ENCODE measurements at regions not wholly inside any gene's neighbourhood (a gene's known extent, or its start where the extent isn't known, plus 50 kb on each side); places are given as distances from the start of the nearest gene placed in this dataset.

DNA sequence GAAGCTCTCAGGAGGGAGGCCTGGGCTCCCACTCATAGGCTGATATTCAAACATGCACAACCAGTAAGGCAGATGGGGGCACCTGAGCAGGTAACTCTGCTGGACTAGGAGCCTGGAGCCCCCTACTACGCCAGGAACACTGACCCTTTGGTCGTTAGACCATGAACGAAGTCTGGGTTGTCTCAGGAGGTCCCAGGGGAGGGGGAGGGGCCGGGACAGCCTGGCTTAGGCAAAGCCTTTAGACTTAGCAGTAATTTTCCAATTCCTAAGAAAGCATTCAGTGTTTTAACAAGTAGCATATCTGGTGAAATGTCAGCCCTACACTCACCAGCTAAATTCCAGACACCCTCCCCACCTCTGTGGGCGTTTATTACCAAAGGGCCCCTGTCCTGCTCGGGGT is 67.4 kb upstream of the ST8SIA2 start:
- no peak for TF ChIP-seq CTCF (IDR thresholded peaks at IDR 0.05)
- TF ChIP-seq POLR2A (IDR thresholded peaks at IDR 0.05), result no peak

All from testis (tissue), 2 donors.